ENCODE measurements at regions not wholly inside any gene's neighbourhood (a gene's known extent, or its start where the extent isn't known, plus 50 kb on each side); places are given as distances from the start of the nearest gene placed in this dataset.
A peak's percentile ranks its signal among the peaks of the same experiment; 100 is the strongest.
"Not testable (repeated sequence)": the region's sequence is repeated elsewhere in the genome, so short reads cannot be mapped to it uniquely, and the experiment has no call there.

DNA sequence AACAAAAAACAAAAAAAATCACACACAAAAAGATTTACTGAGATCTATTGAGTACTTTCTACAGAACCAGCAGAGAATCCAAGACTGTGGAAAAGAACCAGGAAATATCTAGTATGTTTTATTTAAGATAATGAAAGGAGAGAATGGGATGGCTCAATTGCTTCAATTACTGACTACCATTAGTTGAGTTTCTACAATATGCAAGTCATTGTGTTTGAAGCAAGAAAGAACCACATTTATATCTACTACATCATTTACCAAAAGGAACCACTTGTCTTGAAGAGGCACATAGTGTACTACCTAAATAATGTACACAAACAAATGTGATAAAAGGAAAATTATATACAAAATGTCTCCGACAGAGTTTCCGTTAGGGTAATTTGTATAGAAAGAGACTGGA is 325.9 kb upstream of the TNC start:
- no peak for DNase-seq (ENCODE audit: low read depth in 3 of 3, low spot score in 2 of 3)

DNA sequence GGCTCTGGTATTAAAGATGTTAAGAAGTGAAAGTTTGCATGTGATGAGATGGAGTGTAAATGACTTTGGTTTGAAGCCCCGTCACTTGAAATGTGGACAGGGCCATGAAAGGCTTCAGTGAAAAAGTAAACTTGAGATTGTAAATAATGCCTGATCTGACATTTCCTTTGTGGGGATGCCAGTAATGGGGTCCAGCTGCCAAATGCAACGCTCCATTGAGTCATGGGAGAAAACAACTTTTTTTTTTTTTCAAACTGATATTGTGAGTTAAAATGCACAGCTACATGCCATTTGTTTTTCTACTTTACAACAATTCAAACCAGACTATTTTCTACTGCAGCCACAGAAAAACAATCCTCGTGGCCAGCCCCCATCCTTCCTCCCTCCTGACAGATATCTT is 327.0 kb upstream of the TNC start:
- DNase-seq (ENCODE audit: low read depth in 3 of 3, low spot score in 2 of 3): peak in 1 of 3 donors; percentile 61

DNA sequence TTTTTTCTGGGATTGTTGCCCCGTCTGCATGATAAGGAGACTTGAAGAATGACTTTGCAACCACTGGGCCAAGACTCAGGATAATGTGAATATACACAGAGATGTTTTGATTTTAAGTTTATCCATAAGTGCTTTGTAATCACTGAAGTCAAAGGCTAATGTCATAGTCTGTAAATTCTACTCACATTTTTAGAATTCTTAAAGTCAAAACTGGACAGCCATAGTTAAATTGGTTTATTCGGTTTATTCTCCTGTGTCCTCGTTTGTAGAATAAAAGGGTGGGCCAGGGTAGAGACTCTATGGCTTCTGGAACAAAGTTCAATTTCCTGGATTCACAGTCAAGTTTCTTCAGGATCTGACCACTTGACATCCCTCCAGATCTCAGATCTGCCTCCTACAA is 327.7 kb upstream of the TNC start:
- no peak for DNase-seq (ENCODE audit: low read depth in 3 of 3, low spot score in 2 of 3)

DNA sequence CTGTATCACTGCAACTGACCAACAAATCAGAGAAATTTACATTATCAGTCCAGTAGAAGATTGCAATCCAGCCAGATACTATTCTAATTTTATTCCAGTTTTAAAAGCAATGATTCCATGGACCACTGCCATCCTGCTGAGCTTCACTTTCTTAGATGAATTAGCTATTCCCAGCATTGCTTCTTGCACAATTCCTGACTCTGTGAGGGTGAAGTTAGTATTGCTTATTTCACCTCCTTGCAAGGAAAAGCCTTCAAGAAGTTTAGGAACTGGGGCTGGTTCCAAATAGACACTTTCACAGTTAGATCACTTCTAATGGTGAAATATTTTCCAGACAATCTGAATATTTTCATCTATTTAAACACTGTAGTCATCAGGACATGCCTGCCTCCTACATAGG is 338.6 kb upstream of the TNC start:
- DNase-seq (ENCODE audit: low read depth in 3 of 3, low spot score in 2 of 3): no peak

DNA sequence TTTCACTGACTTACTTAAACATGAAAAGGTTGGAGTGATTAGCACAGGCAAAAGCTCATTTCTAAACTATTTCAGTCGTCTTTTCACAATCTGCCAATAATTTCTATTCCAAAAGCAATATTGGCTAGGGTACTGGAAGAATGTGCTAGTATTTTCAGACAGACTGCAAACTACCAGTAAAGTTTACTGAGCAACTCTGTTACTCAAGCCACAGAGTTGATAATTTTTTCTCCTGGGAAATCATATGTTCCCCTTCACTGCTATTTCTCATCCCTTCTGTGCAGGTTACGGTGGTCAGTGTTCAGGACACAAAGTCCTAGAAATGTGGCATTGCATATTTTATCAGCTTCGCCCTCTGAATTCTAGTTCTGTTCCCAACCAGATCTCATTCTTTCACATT is 343.3 kb upstream of the TNC start:
- DNase-seq (ENCODE audit: low read depth in 3 of 3, low spot score in 2 of 3): no peak

GRCh38 chr9:115462623-115463022 is 344.7 kb upstream of the TNC start:
- no peak for DNase-seq (ENCODE audit: low read depth in 3 of 3, low spot score in 2 of 3)

DNA sequence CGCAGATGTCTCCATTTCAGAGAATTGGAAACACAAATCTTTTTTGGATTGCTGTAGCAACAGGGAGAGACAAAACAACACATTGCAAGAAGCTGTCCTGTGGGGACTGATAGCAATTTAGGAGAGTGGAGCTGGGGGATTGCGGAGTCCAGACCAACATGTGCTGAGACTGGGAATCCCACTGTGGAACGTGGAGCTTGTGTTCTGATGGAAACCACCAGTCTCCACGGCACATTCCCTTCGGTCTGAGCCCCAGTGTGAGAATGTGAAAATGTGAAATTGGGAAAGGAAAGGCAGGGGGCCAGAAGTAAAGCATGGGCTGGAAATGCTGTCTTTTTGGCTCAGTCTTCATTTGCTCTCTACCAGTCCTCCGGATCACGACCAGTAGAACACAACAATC is 348.8 kb upstream of the TNC start:
- DNase-seq (ENCODE audit: low read depth in 3 of 3, low spot score in 2 of 3): no peak

DNA sequence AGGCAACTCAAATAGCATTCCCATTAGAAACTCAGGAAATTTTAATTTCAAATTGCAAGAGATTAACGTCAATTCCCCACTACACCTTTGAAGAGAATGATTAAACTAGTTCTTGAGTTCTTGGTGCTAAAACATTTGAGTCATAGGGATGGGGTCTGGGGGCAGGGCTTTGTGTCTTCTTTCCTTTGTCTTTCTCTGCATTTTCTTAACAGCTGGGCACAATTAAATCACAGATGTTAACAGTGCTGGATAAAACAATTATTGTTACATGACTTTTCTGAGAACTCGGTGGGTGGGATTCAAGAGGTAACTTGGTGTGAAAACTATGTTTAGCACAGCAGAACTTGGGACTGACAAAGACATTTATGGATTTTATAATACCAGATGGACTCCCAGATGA is 351.9 kb upstream of the TNC start:
- DNase-seq (ENCODE audit: low read depth in 3 of 3, low spot score in 2 of 3): no peak

- DNase-seq (ENCODE audit: low read depth in 3 of 3, low spot score in 2 of 3): not testable (repeated sequence)
These were observed 355.1 kb upstream of the TNC start for GRCh38 chr9:115473032-115473431.

DNA sequence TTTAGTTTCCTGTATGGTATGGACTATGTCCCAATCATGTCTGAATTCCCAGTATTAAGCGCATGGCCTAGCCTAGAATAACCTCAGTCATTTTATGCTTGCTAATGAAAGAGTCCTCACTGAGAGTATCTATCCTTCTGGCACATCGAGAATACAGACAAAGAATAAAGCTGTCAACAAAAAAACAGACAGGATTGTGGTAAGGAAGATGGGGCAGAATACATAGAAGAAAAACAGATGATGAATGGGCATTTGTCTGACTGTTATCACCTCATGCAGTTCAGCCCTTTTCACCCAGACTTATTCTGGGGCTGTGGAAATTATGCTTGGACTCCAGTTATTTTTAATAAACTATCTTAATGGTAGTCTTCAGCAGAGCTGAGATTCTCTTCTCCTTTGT is 363.8 kb upstream of the TNC start:
- no peak for DNase-seq (ENCODE audit: low read depth in 3 of 3, low spot score in 2 of 3)

DNA sequence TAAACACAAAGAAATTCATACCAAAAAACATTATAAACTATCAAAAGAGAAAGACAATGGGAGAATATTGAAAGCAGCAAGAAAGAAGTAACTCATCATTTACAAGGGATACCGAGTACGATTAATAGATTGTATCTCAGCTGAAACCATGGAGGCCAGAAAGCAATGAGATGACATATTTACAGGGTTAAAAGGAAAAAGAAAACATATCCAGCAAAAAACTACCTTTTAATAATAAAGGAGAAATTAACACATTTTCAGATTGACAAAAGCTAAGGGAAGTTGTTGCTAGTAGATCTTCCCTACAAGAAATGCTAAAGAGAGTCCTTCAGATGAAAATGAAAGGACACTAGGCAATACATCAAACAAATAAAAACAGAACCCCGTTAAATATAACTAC is 364.8 kb upstream of the TNC start:
- no peak for DNase-seq (ENCODE audit: low read depth in 3 of 3, low spot score in 2 of 3)

- no peak for DNase-seq (ENCODE audit: low read depth in 3 of 3, low spot score in 2 of 3)
These were observed 374.9 kb upstream of the TNC start for GRCh38 chr9:115492869-115493268.

- no peak for DNase-seq (ENCODE audit: low read depth in 3 of 3, low spot score in 2 of 3)
These were observed 376.4 kb upstream of the TNC start for GRCh38 chr9:115494393-115494792.

- DNase-seq (ENCODE audit: low read depth in 3 of 3, low spot score in 2 of 3): no peak
These were observed 377.2 kb upstream of the TNC start for GRCh38 chr9:115495052-115495635.

- DNase-seq (ENCODE audit: low read depth in 3 of 3, low spot score in 2 of 3): no peak
These were observed 377.9 kb upstream of the TNC start for GRCh38 chr9:115495836-115496235.

- DNase-seq (ENCODE audit: low read depth in 3 of 3, low spot score in 2 of 3): no peak
These were observed 380.3 kb upstream of the TNC start for GRCh38 chr9:115498303-115498702.

- DNase-seq (ENCODE audit: low read depth in 3 of 3, low spot score in 2 of 3): no peak
These were observed 389.2 kb upstream of the TNC start for GRCh38 chr9:115507148-115507547.

DNA sequence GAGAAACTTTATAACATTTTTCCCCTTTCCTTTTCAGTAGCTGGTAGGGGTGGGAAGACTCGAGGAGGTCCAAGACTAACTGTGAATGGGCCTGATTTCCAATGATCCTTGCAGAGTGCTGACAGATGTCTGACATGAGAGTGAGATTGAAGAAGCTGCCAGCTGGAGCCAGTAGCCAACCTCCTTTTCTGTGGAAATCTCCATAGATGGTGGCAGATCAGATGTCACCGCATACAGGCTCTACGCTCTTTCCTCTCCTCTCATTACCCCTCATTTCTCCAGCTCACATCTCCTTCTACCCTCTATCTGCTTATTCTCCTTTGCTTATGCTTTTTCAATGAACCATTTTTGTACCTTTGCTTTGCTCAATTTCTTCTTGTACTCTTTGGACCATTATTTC is 395.2 kb upstream of the TNC start:
- no peak for DNase-seq (ENCODE audit: low read depth in 3 of 3, low spot score in 2 of 3)

DNA sequence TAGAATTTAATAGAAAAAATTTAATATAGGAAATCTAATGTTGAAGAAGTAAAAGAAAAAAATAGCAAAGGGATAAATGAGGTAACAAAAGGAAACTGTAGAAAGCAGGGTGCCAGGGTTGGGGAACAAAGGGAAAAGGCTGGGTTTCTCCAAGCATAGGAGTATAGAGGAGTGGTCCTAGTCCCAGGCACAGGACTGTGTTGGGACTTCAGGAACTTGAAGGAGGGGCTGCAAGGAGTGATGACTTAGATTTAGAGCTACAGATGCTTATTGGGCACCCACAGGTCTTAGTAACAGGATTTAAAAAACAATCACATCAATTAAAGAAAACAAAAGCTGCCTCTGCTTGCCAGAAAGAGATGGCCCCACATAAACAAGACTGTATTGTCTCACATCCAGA is 396.5 kb upstream of the TNC start:
- DNase-seq (ENCODE audit: low read depth in 3 of 3, low spot score in 2 of 3): no peak

DNA sequence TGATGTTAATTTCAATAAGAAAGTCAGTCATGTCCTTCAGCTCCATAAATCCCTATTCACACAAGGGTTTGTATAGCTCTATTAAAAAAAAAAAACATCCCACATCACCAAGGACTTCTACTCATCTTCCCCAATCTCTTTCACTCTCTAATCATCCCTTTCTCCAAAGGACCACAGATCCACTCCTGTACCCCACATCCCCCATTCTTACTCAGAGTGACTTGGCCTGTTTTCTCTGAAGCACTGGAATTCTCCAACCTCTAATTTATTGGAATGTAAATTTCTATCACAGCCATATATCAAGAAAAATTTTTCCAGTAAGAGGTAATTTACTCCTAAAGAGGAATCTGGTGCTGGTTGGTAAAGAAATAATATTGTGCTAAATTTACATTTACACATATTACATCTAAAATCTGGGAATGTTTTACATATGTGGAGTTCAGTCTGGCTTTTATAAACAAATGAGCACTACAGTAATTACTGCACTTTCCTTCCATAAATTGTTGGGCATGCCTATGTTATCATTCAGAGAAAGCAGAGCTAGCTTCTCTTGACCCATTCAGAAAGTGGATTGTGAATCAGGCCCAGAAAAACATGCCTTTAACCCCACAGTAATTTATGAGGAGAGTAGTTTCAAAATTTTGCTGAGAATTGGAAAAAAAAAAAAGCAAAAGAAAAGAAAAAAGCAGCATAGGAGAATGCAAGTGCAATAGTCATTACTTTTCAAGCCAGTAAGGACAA is 399.5 kb upstream of the TNC start:
- no peak for DNase-seq (ENCODE audit: low read depth in 3 of 3, low spot score in 2 of 3)

- DNase-seq (ENCODE audit: low read depth in 3 of 3, low spot score in 2 of 3): no peak
These were observed 402.7 kb upstream of the TNC start for GRCh38 chr9:115520646-115521045.

DNA sequence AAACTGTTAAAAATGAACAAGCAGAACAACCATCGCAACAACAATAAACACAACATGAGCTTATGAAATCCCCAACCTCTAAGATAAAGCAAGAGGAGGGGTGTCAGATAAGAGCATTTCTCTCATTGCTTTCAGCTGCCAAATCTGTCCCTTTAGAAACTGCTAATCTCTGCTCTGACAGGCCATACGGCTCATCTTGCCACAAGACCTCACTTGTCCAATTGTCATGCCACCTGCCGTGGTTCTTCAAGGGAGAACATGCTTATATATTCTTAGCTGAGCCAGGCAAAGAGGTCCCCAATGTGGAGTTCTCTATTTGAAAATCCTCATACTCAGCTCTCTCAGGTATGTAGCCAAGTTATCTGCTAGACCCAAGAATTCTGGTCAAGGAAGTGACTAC is 405.0 kb upstream of the TNC start:
- DNase-seq (ENCODE audit: low read depth in 3 of 3, low spot score in 2 of 3): no peak
